Lower leg skin (tissue), 3 donors: ENCODE measurements at regions not wholly inside any gene's neighbourhood (a gene's known extent, or its start where the extent isn't known, plus 50 kb on each side); places are given as distances from the start of the nearest gene placed in this dataset.

ENCODE experiments used
- POLR2A ChIP-seq, 2 donors: fragments of 450-650 bp; IDR thresholded peaks; one replicate each; pipeline ENCODE4 v1.6.1; 2016 to 2017; ENCODE audit warnings: antibody characterized with exemption in 2 of 2, mild to moderate bottlenecking in 1 of 2, moderate library complexity in 1 of 2
- TF ChIP-seq, protein P1 (sequence below), 3 donors: fragments of 450-650 bp; IDR thresholded peaks; one replicate each; pipeline ENCODE4 v1.5.1; 2016; ENCODE audit warnings: antibody characterized with exemption in 3 of 3, mild to moderate bottlenecking in 3 of 3, moderate library complexity in 2 of 3

DNA sequence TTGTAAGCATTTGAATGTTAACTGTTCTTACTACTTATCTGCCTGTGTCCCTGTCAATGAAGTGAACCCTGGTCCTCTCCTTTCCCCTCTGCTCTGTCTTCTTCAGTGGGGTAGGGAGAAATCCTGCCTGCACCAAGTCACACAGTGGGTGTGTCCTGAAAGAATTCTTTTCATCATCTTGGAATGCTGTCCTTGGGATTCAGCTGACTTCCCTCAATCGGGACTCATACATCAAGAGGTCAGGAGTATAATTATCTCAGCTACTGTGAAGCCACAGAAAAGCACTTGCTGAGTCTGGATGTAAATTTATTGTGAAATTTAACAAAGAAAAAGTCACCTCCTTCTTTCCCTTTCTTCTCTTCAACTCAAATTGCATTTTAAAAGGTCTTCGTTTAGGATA lies 328.5 kb downstream of the SOX4 start:
- no peak for TF ChIP-seq POLR2A (IDR thresholded peaks at IDR 0.05)
- TF ChIP-seq, protein P1, sequence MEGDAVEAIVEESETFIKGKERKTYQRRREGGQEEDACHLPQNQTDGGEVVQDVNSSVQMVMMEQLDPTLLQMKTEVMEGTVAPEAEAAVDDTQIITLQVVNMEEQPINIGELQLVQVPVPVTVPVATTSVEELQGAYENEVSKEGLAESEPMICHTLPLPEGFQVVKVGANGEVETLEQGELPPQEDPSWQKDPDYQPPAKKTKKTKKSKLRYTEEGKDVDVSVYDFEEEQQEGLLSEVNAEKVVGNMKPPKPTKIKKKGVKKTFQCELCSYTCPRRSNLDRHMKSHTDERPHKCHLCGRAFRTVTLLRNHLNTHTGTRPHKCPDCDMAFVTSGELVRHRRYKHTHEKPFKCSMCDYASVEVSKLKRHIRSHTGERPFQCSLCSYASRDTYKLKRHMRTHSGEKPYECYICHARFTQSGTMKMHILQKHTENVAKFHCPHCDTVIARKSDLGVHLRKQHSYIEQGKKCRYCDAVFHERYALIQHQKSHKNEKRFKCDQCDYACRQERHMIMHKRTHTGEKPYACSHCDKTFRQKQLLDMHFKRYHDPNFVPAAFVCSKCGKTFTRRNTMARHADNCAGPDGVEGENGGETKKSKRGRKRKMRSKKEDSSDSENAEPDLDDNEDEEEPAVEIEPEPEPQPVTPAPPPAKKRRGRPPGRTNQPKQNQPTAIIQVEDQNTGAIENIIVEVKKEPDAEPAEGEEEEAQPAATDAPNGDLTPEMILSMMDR (IDR thresholded peaks at IDR 0.05), result no peak
